HL-60 (cell line): ENCODE measurements at regions not wholly inside any gene's neighbourhood (a gene's known extent, or its start where the extent isn't known, plus 50 kb on each side); places are given as distances from the start of the nearest gene placed in this dataset.

Experiments
- DNase-seq, 2 experiments: peaks; one replicate each; pipeline ENCODE4 v3.0.0-alpha.2; 2010 to 2020; ENCODE audit warnings: low read depth in 1 of 2, low spot score in 1 of 2
- H3K27ac ChIP-seq: fragments of 250-450 bp; sonication (Bioruptor Pico); replicated peaks from 2 replicates; pipeline ENCODE4 v1.5.1; 2020; ENCODE audit warnings: mild to moderate bottlenecking, moderate library complexity
- H3K27me3 ChIP-seq: fragments of 250-450 bp; sonication (Bioruptor Pico); 2 replicates; pipeline ENCODE4 v1.5.1; 2021; ENCODE audit warnings: mild to moderate bottlenecking, moderate library complexity; ENCODE audit not compliant: insufficient read depth, poor library complexity, severe bottlenecking
- H3K4me3 ChIP-seq: replicated peaks from 2 replicates; pipeline ENCODE4 v1.5.1; 2011; ENCODE audit warnings: mild to moderate bottlenecking, control low read depth, low read length; ENCODE audit not compliant: insufficient read depth
- CTCF ChIP-seq: IDR thresholded peaks from one replicate; pipeline ENCODE4 v1.5.1; 2011; ENCODE audit warnings: low read length, control low read depth, inconsistent platforms; ENCODE audit not compliant: insufficient read depth
- GABPA ChIP-seq: IDR thresholded peaks from 2 replicates; pipeline ENCODE4 v1.6.1; 2012; ENCODE audit warnings: low read depth
- POLR2AphosphoS5 ChIP-seq: IDR thresholded peaks from 2 replicates; pipeline ENCODE4 v1.6.1; 2012; ENCODE audit warnings: low read depth
- REST ChIP-seq: IDR thresholded peaks from 2 replicates; pipeline ENCODE4 v1.6.1; 2012; ENCODE audit warnings: low read depth; ENCODE audit not compliant: insufficient replicate concordance
- SPI1 ChIP-seq: IDR thresholded peaks from 2 replicates; pipeline ENCODE4 v1.6.1; 2012; ENCODE audit warnings: low read depth, mild to moderate bottlenecking, borderline replicate concordance

- H3K27ac ChIP-seq, result no peak overlapping the region
- TF ChIP-seq REST (no peak), SPI1 (no peak), CTCF (no peak), GABPA (no peak), POLR2AphosphoS5 (no peak)
- DNase-seq, result no peak
- H3K4me3 ChIP-seq, result no peak overlapping the region
- no peaks in the 10 kb centered on the region for H3K27me3 ChIP-seq
These were observed 67.2 kb upstream of the DLG1 start for GRCh38 chr3:197365586-197365985.

GRCh38 chr3:197364410-197365071, 66.1 kb upstream of the DLG1 start:
- no peak for DNase-seq

More at GRCh38 chr3:197364410-197365071, 66.1 kb upstream of the DLG1 start:
- Histone ChIP-seq H3K4me3 (no peak overlapping the region), H3K27me3 (no peaks in the 10 kb centered on the region), H3K27ac (no peak overlapping the region)
- no peak for TF ChIP-seq SPI1
- TF ChIP-seq REST, result no peak
- TF ChIP-seq CTCF, result no peak
